Mesendoderm (in vitro differentiated cells): ENCODE measurements at regions not wholly inside any gene's neighbourhood (a gene's known extent, or its start where the extent isn't known, plus 50 kb on each side); places are given as distances from the start of the nearest gene placed in this dataset.

Experiments used
- DNase-seq: peaks from one replicate; pipeline ENCODE4 v3.0.0; 2013
- H2AK5ac ChIP-seq: 2 replicates; pipeline ENCODE4 v1.6.1; 2013; ENCODE audit warnings: low read length, inconsistent platforms
- H2BK120ac ChIP-seq: 2 replicates; pipeline ENCODE4 v1.6.1; 2013; ENCODE audit warnings: low read depth, mild to moderate bottlenecking, low read length, moderate library complexity, mixed read lengths
- H2BK15ac ChIP-seq: replicated peaks from 2 replicates; pipeline ENCODE4 v1.6.1; 2013; ENCODE audit warnings: low read depth, mild to moderate bottlenecking, moderate library complexity
- H2BK5ac ChIP-seq: 2 replicates; pipeline ENCODE4 v1.6.1; 2013; ENCODE audit warnings: low read length, inconsistent platforms
- H3K18ac ChIP-seq: 2 replicates; pipeline ENCODE4 v1.6.1; 2013; ENCODE audit warnings: mild to moderate bottlenecking, low read length, mixed read lengths
- H3K23ac ChIP-seq: one replicate; pipeline ENCODE4 v1.6.1; 2013; ENCODE audit warnings: low read length
- H3K27ac ChIP-seq: 2 replicates; pipeline ENCODE4 v1.5.1; 2013; ENCODE audit warnings: low read depth, mild to moderate bottlenecking, inconsistent platforms, low read length, moderate library complexity
- H3K27me3 ChIP-seq: 2 replicates; pipeline ENCODE4 v1.6.1; 2013; ENCODE audit warnings: low read length, control low read depth, mild to moderate bottlenecking, inconsistent platforms; ENCODE audit not compliant: insufficient read depth, poor library complexity
- H3K36me3 ChIP-seq: 2 replicates; pipeline ENCODE4 v1.6.1; 2013; ENCODE audit warnings: low read length, inconsistent platforms; ENCODE audit not compliant: control insufficient read depth, insufficient read depth
- H3K4ac ChIP-seq: one replicate; pipeline ENCODE4 v1.6.1; 2013; ENCODE audit warnings: low read depth, mild to moderate bottlenecking, low read length, moderate library complexity
- H3K4me1 ChIP-seq: 2 replicates; pipeline ENCODE4 v1.6.1; 2013; ENCODE audit warnings: low read depth, low read length, inconsistent platforms; ENCODE audit not compliant: control insufficient read depth
- H3K4me2 ChIP-seq: 2 replicates; pipeline ENCODE4 v1.6.1; 2013; ENCODE audit warnings: low read length
- H3K4me3 ChIP-seq: 2 replicates; pipeline ENCODE4 v1.5.1; 2013; ENCODE audit warnings: mild to moderate bottlenecking, low read length
- H3K56ac ChIP-seq: one replicate; pipeline ENCODE4 v1.6.1; 2013; ENCODE audit warnings: low read length
- H3K79me1 ChIP-seq: 2 replicates; pipeline ENCODE4 v1.6.1; 2013; ENCODE audit warnings: low read length, inconsistent platforms
- H3K79me2 ChIP-seq: 2 replicates; pipeline ENCODE4 v1.6.1; 2013; ENCODE audit warnings: mild to moderate bottlenecking, low read length; ENCODE audit not compliant: control insufficient read depth, insufficient read depth
- H3K9ac ChIP-seq: 2 replicates; pipeline ENCODE4 v1.6.1; 2013; ENCODE audit warnings: low read length, inconsistent platforms
- H4K5ac ChIP-seq: one replicate; pipeline ENCODE4 v1.6.1; 2013; ENCODE audit warnings: low read length
- H4K8ac ChIP-seq: one replicate; pipeline ENCODE4 v1.6.1; 2013; ENCODE audit warnings: low read depth, mild to moderate bottlenecking, control low read depth, low read length, moderate library complexity
- WGBS: extraction: QIAGEN DNeasy Blood & Tissue Kit; methylation state at CpG from one replicate; pipeline ENCODE4 v1.1.7; 2013; ENCODE audit warnings: low lambda C conversion rate, missing lambda C conversion rate; ENCODE audit not compliant: insufficient coverage; ENCODE audit errors: extremely low coverage; 5-methylcytosine and 5-hydroxymethylcytosine counted together

- Histone ChIP-seq H3K27ac (no peak overlapping the region), H3K9ac (no peak overlapping the region), H2BK15ac (no peak overlapping the region), H3K79me2 (no peaks in the 10 kb centered on the region), H3K79me1 (no peaks in the 10 kb centered on the region), H3K4me2 (no peak overlapping the region), H3K23ac (no peak overlapping the region), H3K27me3 (no peaks in the 10 kb centered on the region), H3K18ac (no peak overlapping the region), H4K8ac (no peak overlapping the region), H4K5ac (no peak overlapping the region), H3K56ac (no peak overlapping the region), H3K4ac (no peak overlapping the region), H2BK5ac (no peak overlapping the region), H3K4me1 (no peaks in the 10 kb centered on the region), H2AK5ac (no peak overlapping the region), H2BK120ac (no peak overlapping the region), H3K36me3 (no peaks in the 10 kb centered on the region), H3K4me3 (no peak overlapping the region)
- WGBS, result no CpG with 5 or more reads among the region's 4 CpGs
- no peak for DNase-seq
These were observed 226.9 kb downstream of the TGFB2 start for GRCh38 chr1:218572050-218572449.

GRCh38 chr1:218573925-218574324 lies 228.8 kb downstream of the TGFB2 start:
- Histone ChIP-seq H2BK5ac (no peak overlapping the region), H3K4me1 (no peaks in the 10 kb centered on the region), H2BK120ac (no peak overlapping the region), H3K79me2 (no peaks in the 10 kb centered on the region), H3K36me3 (no peaks in the 10 kb centered on the region), H3K79me1 (no peaks in the 10 kb centered on the region), H3K27ac (no peak overlapping the region), H4K5ac (no peak overlapping the region), H3K4me2 (no peak overlapping the region), H3K56ac (no peak overlapping the region), H3K23ac (no peak overlapping the region), H3K9ac (no peak overlapping the region), H4K8ac (no peak overlapping the region), H3K4me3 (no peak overlapping the region), H2BK15ac (no peak overlapping the region), H3K27me3 (no peaks in the 10 kb centered on the region), H2AK5ac (no peak overlapping the region), H3K18ac (no peak overlapping the region), H3K4ac (no peak overlapping the region)
- WGBS, result no CpG with 5 or more reads among the region's 2 CpGs
- no peak for DNase-seq

- H3K4me2 ChIP-seq, result no peak overlapping the region
- H3K79me2 ChIP-seq, result no peaks in the 10 kb centered on the region
- no peaks in the 10 kb centered on the region for H3K4me1 ChIP-seq
- no peaks in the 10 kb centered on the region for H3K79me1 ChIP-seq
- no peak overlapping the region for H3K18ac ChIP-seq
- H3K36me3 ChIP-seq, result no peaks in the 10 kb centered on the region
- no peak for DNase-seq
- H4K8ac ChIP-seq, result no peak overlapping the region
- no CpG with 5 or more reads among the region's 1 CpG for WGBS
- H2BK120ac ChIP-seq, result no peak overlapping the region
- H4K5ac ChIP-seq, result no peak overlapping the region
- no peak overlapping the region for H3K4me3 ChIP-seq
- H3K27ac ChIP-seq, result no peak overlapping the region
- no peak overlapping the region for H2BK15ac ChIP-seq
- no peak overlapping the region for H3K56ac ChIP-seq
- no peak overlapping the region for H2BK5ac ChIP-seq
- H3K4ac ChIP-seq, result no peak overlapping the region
- no peak overlapping the region for H3K23ac ChIP-seq
- no peaks in the 10 kb centered on the region for H3K27me3 ChIP-seq
- H3K9ac ChIP-seq, result no peak overlapping the region
- no peak overlapping the region for H2AK5ac ChIP-seq
These were observed 229.9 kb downstream of the TGFB2 start for GRCh38 chr1:218575079-218575478.

GRCh38 chr1:218575856-218576255 lies 230.7 kb downstream of the TGFB2 start:
- no peak overlapping the region for H3K4me3 ChIP-seq
- H3K18ac ChIP-seq, result no peak overlapping the region
- H3K27ac ChIP-seq, result no peak overlapping the region
- H3K79me1 ChIP-seq, result no peaks in the 10 kb centered on the region
- H3K27me3 ChIP-seq, result no peaks in the 10 kb centered on the region
- DNase-seq, result no peak
- H4K5ac ChIP-seq, result no peak overlapping the region
- H4K8ac ChIP-seq, result no peak overlapping the region
- no peak overlapping the region for H3K9ac ChIP-seq
- no peak overlapping the region for H3K4ac ChIP-seq
- no peaks in the 10 kb centered on the region for H3K79me2 ChIP-seq
- WGBS, result no CpG with 5 or more reads among the region's 1 CpG
- H2BK15ac ChIP-seq, result no peak overlapping the region
- no peak overlapping the region for H2BK120ac ChIP-seq
- H2BK5ac ChIP-seq, result no peak overlapping the region
- H3K56ac ChIP-seq, result no peak overlapping the region
- no peak overlapping the region for H3K4me2 ChIP-seq
- no peak overlapping the region for H2AK5ac ChIP-seq
- no peaks in the 10 kb centered on the region for H3K4me1 ChIP-seq
- no peaks in the 10 kb centered on the region for H3K36me3 ChIP-seq
- no peak overlapping the region for H3K23ac ChIP-seq

GRCh38 chr1:218582646-218583045 lies 237.5 kb downstream of the TGFB2 start:
- H3K79me2 ChIP-seq, result no peaks in the 10 kb centered on the region
- no peaks in the 10 kb centered on the region for H3K36me3 ChIP-seq
- no peak overlapping the region for H3K4me3 ChIP-seq
- no peak for DNase-seq
- H3K9ac ChIP-seq, result no peak overlapping the region
- no peak overlapping the region for H2BK15ac ChIP-seq
- H4K8ac ChIP-seq, result no peak overlapping the region
- no peaks in the 10 kb centered on the region for H3K27me3 ChIP-seq
- H3K4me1 ChIP-seq, result no peaks in the 10 kb centered on the region
- no peak overlapping the region for H2BK5ac ChIP-seq
- no peak overlapping the region for H3K56ac ChIP-seq
- H3K79me1 ChIP-seq, result no peaks in the 10 kb centered on the region
- no peak overlapping the region for H4K5ac ChIP-seq
- H3K27ac ChIP-seq, result no peak overlapping the region
- no peak overlapping the region for H2AK5ac ChIP-seq
- H3K4me2 ChIP-seq, result no peak overlapping the region
- H3K23ac ChIP-seq, result no peak overlapping the region
- no peak overlapping the region for H3K18ac ChIP-seq
- H2BK120ac ChIP-seq, result no peak overlapping the region
- no peak overlapping the region for H3K4ac ChIP-seq

GRCh38 chr1:218584418-218585155 lies 239.5 kb downstream of the TGFB2 start:
- no CpG with 5 or more reads among the region's 3 CpGs for WGBS
- Histone ChIP-seq H2BK120ac (no peak overlapping the region), H3K4ac (no peak overlapping the region), H3K27ac (no peak overlapping the region), H3K4me1 (no peaks in the 10 kb centered on the region), H2BK15ac (no peak overlapping the region), H3K4me2 (no peak overlapping the region), H3K9ac (no peak overlapping the region), H3K36me3 (no peaks in the 10 kb centered on the region), H3K56ac (no peak overlapping the region), H3K4me3 (no peak overlapping the region), H2BK5ac (no peak overlapping the region), H3K79me1 (no peaks in the 10 kb centered on the region), H3K18ac (peak overlapping the region; percentile 47), H3K27me3 (no peaks in the 10 kb centered on the region), H3K79me2 (no peaks in the 10 kb centered on the region), H4K8ac (no peak overlapping the region), H2AK5ac (no peak overlapping the region), H3K23ac (no peak overlapping the region), H4K5ac (no peak overlapping the region)
- DNase-seq, result no peak
